Neuronal stem cell (in vitro differentiated cells): ENCODE measurements at regions not wholly inside any gene's neighbourhood (a gene's known extent, or its start where the extent isn't known, plus 50 kb on each side); places are given as distances from the start of the nearest gene placed in this dataset.

ENCODE experiments used
- DNase-seq: peaks from one replicate; pipeline ENCODE4 v3.0.0-alpha.2; 2013; ENCODE audit warnings: low spot score
- H2AFZ ChIP-seq: one replicate; pipeline ENCODE4 v1.6.1; 2013; ENCODE audit warnings: mild to moderate bottlenecking, low read length, inconsistent platforms
- H2AK5ac ChIP-seq: 2 replicates; pipeline ENCODE4 v1.6.1; 2013; ENCODE audit warnings: low read depth, mild to moderate bottlenecking, inconsistent platforms, low read length, moderate library complexity, mixed read lengths
- H2BK120ac ChIP-seq: 2 replicates; pipeline ENCODE4 v1.6.1; 2013; ENCODE audit warnings: low read depth, mild to moderate bottlenecking, inconsistent platforms, low read length, moderate library complexity, mixed read lengths
- H2BK12ac ChIP-seq: one replicate; pipeline ENCODE4 v1.6.1; 2013; ENCODE audit warnings: low read length, inconsistent platforms
- H2BK15ac ChIP-seq: 2 replicates; pipeline ENCODE4 v1.6.1; 2013; ENCODE audit warnings: mild to moderate bottlenecking, low read length, inconsistent platforms, mixed read lengths
- H2BK5ac ChIP-seq: one replicate; pipeline ENCODE4 v1.6.1; 2013; ENCODE audit warnings: inconsistent platforms, mild to moderate bottlenecking, low read length, moderate library complexity
- H3K14ac ChIP-seq: one replicate; pipeline ENCODE4 v1.6.1; 2013; ENCODE audit warnings: low read length, inconsistent platforms
- H3K18ac ChIP-seq: 2 replicates; pipeline ENCODE4 v1.6.1; 2013; ENCODE audit warnings: low read length, inconsistent platforms
- H3K23ac ChIP-seq: 2 replicates; pipeline ENCODE4 v1.6.1; 2013; ENCODE audit warnings: low read depth, mild to moderate bottlenecking, mixed read lengths, low read length, inconsistent platforms; ENCODE audit not compliant: poor library complexity
- H3K27ac ChIP-seq: replicated peaks from 3 replicates; pipeline ENCODE4 v1.5.1; 2013; ENCODE audit warnings: low read length, inconsistent platforms
- H3K27me3 ChIP-seq, 3 experiments: 2 replicates each; pipeline ENCODE4 v1.6.1; 2013; ENCODE audit warnings: low read length in 3 of 3, mild to moderate bottlenecking in 2 of 3, inconsistent platforms in 1 of 3, low read depth in 1 of 3, mixed read lengths in 1 of 3, moderate library complexity in 1 of 3; ENCODE audit not compliant: control insufficient read depth in 3 of 3, insufficient read depth in 3 of 3
- H3K36me3 ChIP-seq, 2 donors: replicated peaks in 1 of 2; 2 replicates each; pipeline ENCODE4 v1.6.1; 2013; ENCODE audit warnings: low read length in 2 of 2; ENCODE audit not compliant: control insufficient read depth in 2 of 2, insufficient read depth in 2 of 2
- H3K4ac ChIP-seq: 2 replicates; pipeline ENCODE4 v1.6.1; 2013; ENCODE audit warnings: inconsistent platforms, mild to moderate bottlenecking, low read length, moderate library complexity
- H3K4me1 ChIP-seq, 2 donors: 1 replicate in 1 of 2; 2 replicates in 1 of 2; pipeline ENCODE4 v1.6.1; 2013; ENCODE audit warnings: low read length in 2 of 2, low read depth in 1 of 2; ENCODE audit not compliant: control insufficient read depth in 2 of 2, insufficient read depth in 1 of 2
- H3K4me2 ChIP-seq: one replicate; pipeline ENCODE4 v1.6.1; 2013; ENCODE audit warnings: mild to moderate bottlenecking, low read length, inconsistent platforms; ENCODE audit not compliant: insufficient read depth, poor library complexity, severe bottlenecking
- H3K4me3 ChIP-seq, 2 donors: 2 replicates each; pipeline ENCODE4 v1.5.1; 2013; ENCODE audit warnings: low read length in 2 of 2, mild to moderate bottlenecking in 2 of 2, inconsistent platforms in 1 of 2, moderate library complexity in 1 of 2
- H3K79me1 ChIP-seq: one replicate; pipeline ENCODE4 v1.6.1; 2013; ENCODE audit warnings: low read depth, mild to moderate bottlenecking, inconsistent platforms, low read length, moderate library complexity
- H3K9ac ChIP-seq: one replicate; pipeline ENCODE4 v1.6.1; 2013; ENCODE audit warnings: mild to moderate bottlenecking, low read depth, low read length, inconsistent platforms; ENCODE audit not compliant: poor library complexity
- H3K9me3 ChIP-seq, 2 donors: replicated peaks in 1 of 2; 2 replicates each; pipeline versions ENCODE3 to v1.6.1; 2013; ENCODE audit warnings: low read length in 2 of 2, mild to moderate bottlenecking in 2 of 2, inconsistent platforms in 1 of 2, low read depth in 1 of 2, mixed read lengths in 1 of 2, moderate library complexity in 1 of 2; ENCODE audit not compliant: control insufficient read depth in 2 of 2, insufficient read depth in 1 of 2
- H4K8ac ChIP-seq: one replicate; pipeline ENCODE4 v1.6.1; 2013; ENCODE audit warnings: low read depth, mild to moderate bottlenecking, inconsistent platforms, low read length, moderate library complexity
- H4K91ac ChIP-seq: one replicate; pipeline ENCODE4 v1.6.1; 2013; ENCODE audit warnings: low read length, low read depth, mild to moderate bottlenecking, inconsistent platforms; ENCODE audit not compliant: poor library complexity
- WGBS, 2 donors: extraction: QIAGEN DNeasy Blood & Tissue Kit; methylation state at CpG; one replicate each; pipeline ENCODE4 v1.1.7; 2013; ENCODE audit warnings: missing lambda C conversion rate in 2 of 2, mixed read lengths in 1 of 2; ENCODE audit not compliant: insufficient read length in 2 of 2, insufficient replicate concordance in 1 of 2; ENCODE audit errors: extremely low coverage in 2 of 2; 5-methylcytosine and 5-hydroxymethylcytosine counted together

GRCh38 chr1:229105109-229105508 is 165.8 kb upstream of the RAB4A start:
- Histone ChIP-seq H3K36me3 (no peaks in the 10 kb centered on the region), H3K9ac (no peak overlapping the region), H3K14ac (no peak overlapping the region), H4K8ac (no peak overlapping the region), H3K27me3 (peaks cover 0 to 4% (median 0%) of the 10 kb centered on the region in 3 experiments), H2BK5ac (no peak overlapping the region), H3K4me2 (no peak overlapping the region), H3K27ac (no peak overlapping the region), H3K4me1 (peaks cover 0 to 14% of the 10 kb centered on the region in 2 donors), H3K9me3 (no peaks in the 10 kb centered on the region), H2BK120ac (no peak overlapping the region), H2BK12ac (no peak overlapping the region), H2BK15ac (no peak overlapping the region), H3K23ac (no peak overlapping the region), H3K4me3 (no peak overlapping the region), H3K18ac (no peak overlapping the region), H2AK5ac (no peak overlapping the region), H3K4ac (no peak overlapping the region), H3K79me1 (no peaks in the 10 kb centered on the region), H2AFZ (no peak overlapping the region), H4K91ac (no peak overlapping the region)
- WGBS, 2 donors: no CpG with 5 or more reads among the region's 3 CpGs
- DNase-seq: no peak

GRCh38 chr1:229105822-229106525 is 164.9 kb upstream of the RAB4A start:
- Histone ChIP-seq H3K14ac (no peak overlapping the region), H3K9ac (no peak overlapping the region), H3K27ac (no peak overlapping the region), H3K27me3 (peaks cover 0 to 4% (median 0%) of the 10 kb centered on the region in 3 experiments), H2AFZ (no peak overlapping the region), H2AK5ac (no peak overlapping the region), H3K4me3 (no peak overlapping the region), H2BK5ac (no peak overlapping the region), H3K23ac (no peak overlapping the region), H2BK120ac (no peak overlapping the region), H3K4me1 (peaks cover 0 to 14% of the 10 kb centered on the region in 2 donors), H4K8ac (no peak overlapping the region), H3K79me1 (no peaks in the 10 kb centered on the region), H3K4ac (no peak overlapping the region), H3K9me3 (no peaks in the 10 kb centered on the region), H3K4me2 (no peak overlapping the region), H2BK15ac (no peak overlapping the region), H2BK12ac (no peak overlapping the region), H3K36me3 (no peaks in the 10 kb centered on the region), H3K18ac (no peak overlapping the region), H4K91ac (no peak overlapping the region)
- no peak for DNase-seq
- WGBS, 2 donors: no CpG with 5 or more reads among the region's 11 CpGs

- Histone ChIP-seq H3K79me1 (no peaks in the 10 kb centered on the region), H3K9ac (no peak overlapping the region), H3K23ac (no peak overlapping the region), H3K27me3 (peaks cover 0 to 4% (median 0%) of the 10 kb centered on the region in 3 experiments), H3K9me3 (no peaks in the 10 kb centered on the region), H3K14ac (no peak overlapping the region), H3K4me3 (no peak overlapping the region), H3K4me1 (peaks cover 0 to 14% of the 10 kb centered on the region in 2 donors), H4K91ac (no peak overlapping the region), H2BK15ac (no peak overlapping the region), H4K8ac (no peak overlapping the region), H3K27ac (no peak overlapping the region), H3K36me3 (no peaks in the 10 kb centered on the region), H3K4me2 (no peak overlapping the region), H2AFZ (no peak overlapping the region), H2BK12ac (no peak overlapping the region), H2BK5ac (no peak overlapping the region), H2AK5ac (no peak overlapping the region), H3K18ac (no peak overlapping the region), H2BK120ac (no peak overlapping the region), H3K4ac (no peak overlapping the region)
- WGBS, 2 donors: no CpG with 5 or more reads among the region's 7 CpGs
- DNase-seq: no peak
Measured at GRCh38 chr1:229106526-229107125, 164.3 kb upstream of the RAB4A start.

- no peak overlapping the region for H3K9ac ChIP-seq
- no peak overlapping the region for H4K8ac ChIP-seq
- no peak overlapping the region for H3K4ac ChIP-seq
- no peak overlapping the region for H2BK120ac ChIP-seq
- no peak overlapping the region for H3K4me2 ChIP-seq
- no peak overlapping the region for H2BK15ac ChIP-seq
- no peak for DNase-seq
- H3K18ac ChIP-seq: peak overlapping the region; percentile 39
- no peak overlapping the region for H3K14ac ChIP-seq
- no peak overlapping the region for H2BK5ac ChIP-seq
- no peak overlapping the region for H2BK12ac ChIP-seq
- H3K9me3 ChIP-seq: no peaks in the 10 kb centered on the region
- no CpG with 5 or more reads among the region's 6 CpGs for WGBS, 2 donors
- H2AFZ ChIP-seq: no peak overlapping the region
- H3K79me1 ChIP-seq: no peaks in the 10 kb centered on the region
- H3K23ac ChIP-seq: no peak overlapping the region
- H3K27me3 ChIP-seq: peaks cover 0 to 4% (median 0%) of the 10 kb centered on the region in 3 experiments
- H3K36me3 ChIP-seq: no peaks in the 10 kb centered on the region
- no peak overlapping the region for H3K4me3 ChIP-seq
- no peak overlapping the region for H4K91ac ChIP-seq
- no peak overlapping the region for H3K27ac ChIP-seq
- H3K4me1 ChIP-seq: peaks cover 0 to 12% of the 10 kb centered on the region in 2 donors
- no peak overlapping the region for H2AK5ac ChIP-seq
Measured at GRCh38 chr1:229107304-229107815, 163.6 kb upstream of the RAB4A start.
